Upper lobe of left lung (tissue), 4 donors: ENCODE measurements at regions not wholly inside any gene's neighbourhood (a gene's known extent, or its start where the extent isn't known, plus 50 kb on each side); places are given as distances from the start of the nearest gene placed in this dataset.

Source experiments
- CTCF ChIP-seq, 6 experiments: fragments of 450-650 bp in 4 of 6; fragments of 200-600 bp in 2 of 6; sonication (generic) in 2 of 6; IDR thresholded peaks; one replicate each; pipeline ENCODE4 v1.5.1; 2016 to 2019; ENCODE audit warnings: antibody characterized with exemption in 6 of 6
- EP300 ChIP-seq, 4 donors: sonication (generic); formaldehyde crosslinking; IDR thresholded peaks; one replicate each; pipeline ENCODE4 v1.5.1; 2017; ENCODE audit warnings: antibody characterized with exemption in 4 of 4, control low read depth in 2 of 4
- POLR2A ChIP-seq, 4 donors: fragments of 450-650 bp; IDR thresholded peaks; one replicate each; pipeline ENCODE4 v1.5.1; 2016 to 2017; ENCODE audit warnings: antibody characterized with exemption in 4 of 4, mild to moderate bottlenecking in 2 of 4
- POLR2AphosphoS5 ChIP-seq, 2 donors: sonication (generic); formaldehyde crosslinking; IDR thresholded peaks; one replicate each; pipeline ENCODE4 v1.5.1; 2017; ENCODE audit warnings: antibody characterized with exemption in 2 of 2

DNA sequence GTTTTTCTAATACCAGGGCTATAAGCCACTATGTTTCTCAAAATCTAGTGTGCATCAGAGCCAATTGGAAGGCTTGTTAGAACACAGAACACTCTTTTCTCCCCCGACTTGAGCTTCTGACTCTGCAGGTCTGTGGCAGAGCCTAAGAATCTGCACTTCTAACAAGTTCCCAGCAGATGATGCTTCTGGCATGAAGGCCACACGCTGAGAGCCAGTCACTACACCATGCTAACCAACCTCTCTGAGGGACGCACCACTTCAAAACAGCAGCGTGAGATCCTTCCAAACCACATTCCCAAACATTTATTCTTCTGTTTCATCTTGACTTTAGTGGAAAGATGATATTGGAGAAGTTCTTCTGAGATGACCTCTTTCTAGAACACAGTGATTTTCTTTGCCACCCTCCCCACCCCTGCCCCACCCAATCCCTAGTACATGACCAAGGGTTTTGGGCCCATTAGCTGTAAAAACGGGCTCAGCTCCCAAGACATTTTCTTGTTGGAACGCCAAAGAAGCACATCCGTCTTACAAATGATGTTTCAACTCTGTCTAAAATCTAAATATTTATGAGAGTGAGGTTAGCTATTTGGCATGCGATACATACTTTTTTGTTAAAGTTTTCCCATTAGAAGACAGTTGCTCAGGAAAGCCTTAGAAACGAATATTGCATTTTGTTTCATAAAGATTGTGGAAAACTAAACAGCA is 391.9 kb downstream of the TMEM182 start:
- TF ChIP-seq CTCF (IDR thresholded peaks at IDR 0.05), result no peak
- TF ChIP-seq POLR2A (IDR thresholded peaks at IDR 0.05), result no peak
- no peak for TF ChIP-seq EP300 (IDR thresholded peaks at IDR 0.05)
- no peak for TF ChIP-seq POLR2AphosphoS5 (IDR thresholded peaks at IDR 0.05)
